ENCODE measurements at regions not wholly inside any gene's neighbourhood (a gene's known extent, or its start where the extent isn't known, plus 50 kb on each side); places are given as distances from the start of the nearest gene placed in this dataset.
"Not testable (repeated sequence)": the region's sequence is repeated elsewhere in the genome, so short reads cannot be mapped to it uniquely, and the experiment has no call there.

DNA sequence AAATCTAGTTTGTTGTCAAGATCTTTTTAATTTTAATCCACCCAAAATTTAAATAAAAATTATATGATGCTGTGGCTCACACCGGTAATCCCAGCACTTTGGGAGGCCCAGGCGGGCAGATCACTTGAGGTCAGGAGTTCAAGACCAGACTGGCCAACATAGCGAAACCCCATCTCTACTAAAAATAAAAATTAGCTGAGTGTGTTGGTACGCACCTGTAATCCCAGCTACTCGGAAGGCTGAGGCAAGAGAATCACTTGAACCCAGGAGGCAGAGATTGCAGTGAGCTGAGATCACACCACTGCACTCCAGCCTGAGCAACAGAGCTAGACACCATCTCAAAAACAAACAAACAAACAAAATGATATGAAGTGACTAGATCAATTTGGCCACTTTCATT is 253.0 kb upstream of the MGMT start:
- not testable (repeated sequence) for DNase-seq

DNA sequence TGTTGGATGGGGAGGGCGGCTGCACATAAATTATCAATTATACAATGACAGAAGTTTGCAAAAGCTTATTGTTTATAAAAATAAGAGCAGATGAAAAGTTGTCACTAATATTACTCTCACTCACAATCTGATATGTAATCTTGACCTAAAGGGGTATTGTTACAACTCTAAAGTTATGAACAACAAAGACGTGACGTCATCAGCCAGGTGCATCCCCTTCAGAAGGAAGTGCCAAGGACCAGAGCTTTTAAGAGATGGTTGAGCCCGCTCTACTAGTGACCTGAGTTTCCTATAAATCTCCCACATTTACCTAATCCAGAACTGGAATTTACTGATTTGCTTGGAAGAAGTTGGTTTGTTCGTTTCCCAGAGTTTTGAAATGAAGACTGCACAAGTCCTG is 247.7 kb upstream of the MGMT start:
- DNase-seq: no peak

DNA sequence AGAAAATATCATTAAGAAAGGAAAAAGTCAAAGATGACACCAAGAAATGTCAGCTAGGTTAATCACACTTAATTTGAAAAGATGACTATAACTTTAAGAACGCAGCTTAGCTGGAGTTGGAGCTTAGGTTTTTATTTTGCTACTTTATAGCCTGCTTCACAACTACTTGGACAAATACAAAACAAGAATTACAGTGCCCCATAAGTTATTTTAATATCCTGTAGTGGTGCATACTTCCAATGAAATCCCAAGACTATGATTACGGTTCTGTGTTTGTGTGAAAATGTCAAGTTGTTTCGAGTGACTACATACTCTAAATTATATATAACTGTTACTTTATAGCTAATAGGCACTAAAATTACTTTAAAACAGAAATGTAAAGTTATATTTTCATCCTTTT is 244.6 kb upstream of the MGMT start:
- DNase-seq: no peak

DNA sequence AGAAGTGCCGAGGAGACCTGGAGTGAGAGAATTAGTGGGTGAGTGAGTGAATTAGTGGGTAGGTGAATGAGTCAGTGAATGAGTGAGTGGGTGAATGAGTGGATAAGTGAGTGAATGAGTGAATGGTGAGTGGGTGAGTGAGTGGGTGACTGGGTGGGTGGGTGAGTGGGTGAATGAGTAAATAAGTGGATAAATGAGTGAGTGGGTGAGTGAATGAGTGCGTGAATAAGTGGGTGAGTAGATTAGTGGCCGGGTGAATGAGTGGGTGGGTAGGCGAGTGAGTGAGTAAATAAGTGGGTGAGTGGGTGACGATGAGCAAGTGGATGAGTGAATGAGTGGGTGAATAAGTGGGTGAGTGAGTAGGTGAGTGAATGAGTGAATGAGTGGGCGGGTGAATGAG is 243.7 kb upstream of the MGMT start:
- no peak for DNase-seq

DNA sequence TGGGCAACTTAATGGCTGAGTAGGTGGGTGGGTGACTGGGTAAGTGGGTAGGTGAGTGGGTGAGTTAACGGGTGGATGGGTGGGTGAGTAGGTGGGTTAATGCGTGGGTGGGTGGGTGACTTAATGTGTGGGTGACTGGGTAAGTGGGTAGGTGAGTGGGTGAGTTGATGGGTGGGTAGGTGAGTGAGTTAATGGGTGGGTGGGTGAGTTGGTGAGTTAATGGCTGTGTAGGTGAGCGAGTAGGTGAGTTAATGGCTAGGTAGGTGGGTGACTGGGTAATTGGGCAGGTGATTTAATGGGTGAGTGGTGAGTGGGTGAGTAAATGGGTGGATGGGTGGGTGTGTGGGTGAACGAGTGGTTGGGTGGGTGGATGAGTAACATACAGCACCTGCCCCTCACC is 243.0 kb upstream of the MGMT start:
- no peak for DNase-seq

DNA sequence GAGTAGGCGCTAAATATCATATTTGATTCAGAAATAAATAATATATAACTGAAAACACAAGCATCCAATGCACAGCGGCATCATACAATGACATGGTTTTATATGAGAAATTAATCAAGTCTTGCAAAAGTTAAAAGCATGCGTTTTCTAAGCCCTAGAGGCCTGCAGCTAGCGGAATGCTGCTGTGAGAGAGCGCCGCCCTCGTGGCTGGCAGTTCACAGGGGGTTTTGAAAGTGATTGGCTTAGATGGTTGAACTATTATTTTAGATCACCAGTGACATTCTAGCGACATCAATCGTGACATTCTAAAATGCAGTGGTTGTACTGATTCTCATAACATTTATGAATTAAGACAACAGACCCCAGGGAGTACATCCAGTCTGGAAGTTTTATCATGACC is 235.2 kb upstream of the MGMT start:
- no peak for DNase-seq

DNA sequence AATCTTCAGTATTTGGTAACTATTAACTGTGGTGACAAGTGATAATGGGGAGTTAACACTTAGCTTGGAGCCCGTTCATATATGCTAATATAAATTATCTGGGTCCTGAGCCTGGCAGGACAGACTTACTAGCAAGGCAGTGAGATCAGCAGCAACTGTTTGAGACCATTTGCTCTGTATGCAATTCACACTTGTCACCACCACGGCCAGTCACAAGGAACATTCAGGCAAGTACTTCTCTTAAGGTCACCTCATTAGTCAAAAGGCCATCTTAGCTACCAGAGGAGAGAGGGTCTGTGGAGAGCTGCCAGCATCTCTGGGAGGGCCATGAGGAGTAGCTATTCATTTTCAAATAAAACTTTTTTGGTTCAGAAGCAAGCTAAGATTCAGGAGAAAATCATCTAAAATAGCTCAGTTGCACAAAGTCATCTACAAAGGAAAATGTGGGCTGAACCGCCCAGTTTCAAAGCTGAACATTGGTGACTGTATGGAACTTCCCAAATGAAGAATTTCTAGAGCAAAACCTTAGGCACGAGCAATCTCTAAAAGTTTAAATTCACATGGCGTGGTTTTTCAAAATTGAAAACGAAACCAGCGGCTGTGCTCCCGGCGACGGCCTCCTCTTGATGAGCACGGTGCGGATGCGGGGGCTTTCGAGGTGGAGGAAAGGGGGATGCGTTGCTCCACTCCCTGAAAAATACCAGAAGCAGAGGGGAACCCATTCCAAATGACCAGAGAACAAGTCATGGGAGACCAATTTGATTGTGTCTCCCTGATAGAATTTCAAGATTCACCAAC is 233.5 kb upstream of the MGMT start:
- DNase-seq: no peak

DNA sequence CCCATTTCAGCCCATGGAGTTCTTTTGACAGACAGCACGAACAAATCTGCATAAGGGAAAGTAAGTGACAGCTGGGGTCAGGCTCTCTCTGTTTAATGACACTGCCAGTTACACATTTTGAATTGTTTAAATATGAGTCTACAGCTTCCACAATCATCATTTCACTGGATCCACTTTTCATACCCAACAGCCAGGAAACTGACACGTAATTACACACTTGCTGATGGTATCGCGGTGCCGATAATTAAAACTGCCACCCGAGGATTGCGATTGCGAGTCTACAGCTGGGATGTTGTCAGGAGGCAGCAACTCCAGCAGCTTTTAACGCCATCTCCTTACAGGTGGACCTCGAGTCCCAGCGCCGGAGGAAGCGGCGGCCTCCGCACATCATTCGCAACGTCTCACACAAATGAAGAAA is 230.8 kb upstream of the MGMT start:
- DNase-seq: no peak

DNA sequence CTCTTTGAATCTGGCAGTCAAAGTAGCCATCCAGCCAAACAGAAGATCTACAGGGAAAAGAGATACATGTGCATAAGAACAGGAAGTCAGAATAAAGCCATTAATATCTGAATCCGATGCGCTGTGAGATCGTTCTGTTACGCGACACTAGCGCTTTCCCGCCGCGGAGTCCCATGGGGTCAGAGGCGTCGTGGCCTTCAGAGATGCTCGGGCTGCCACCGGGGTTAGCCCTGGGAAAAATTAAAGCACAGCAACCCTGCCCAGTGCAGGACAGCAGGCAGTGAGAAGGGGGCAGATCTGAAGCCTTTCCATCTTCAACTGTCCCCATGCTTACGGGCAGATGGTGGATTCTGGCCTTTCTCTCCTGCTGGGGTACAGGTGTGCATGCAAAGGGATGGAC is 225.6 kb upstream of the MGMT start:
- no peak for DNase-seq

DNA sequence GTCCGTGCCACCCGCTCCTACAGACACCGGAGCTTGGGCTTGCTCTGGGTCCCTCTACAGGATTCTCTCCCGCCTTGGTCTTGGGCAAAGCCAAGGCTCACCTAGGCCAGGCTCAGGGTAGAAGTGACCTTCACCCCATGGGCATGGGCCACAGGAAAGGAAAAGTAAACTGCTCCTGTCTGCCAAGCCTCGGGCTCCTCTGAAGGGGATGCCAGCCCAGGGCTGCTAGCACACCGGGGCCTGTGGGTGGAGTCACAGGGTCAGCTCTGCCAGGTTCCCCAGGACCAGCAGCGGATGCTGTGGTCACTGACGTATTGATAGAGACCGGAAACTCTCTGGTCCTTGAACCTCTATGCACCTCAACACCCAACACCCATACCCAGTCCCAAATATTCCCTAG is 222.7 kb upstream of the MGMT start:
- DNase-seq: no peak

DNA sequence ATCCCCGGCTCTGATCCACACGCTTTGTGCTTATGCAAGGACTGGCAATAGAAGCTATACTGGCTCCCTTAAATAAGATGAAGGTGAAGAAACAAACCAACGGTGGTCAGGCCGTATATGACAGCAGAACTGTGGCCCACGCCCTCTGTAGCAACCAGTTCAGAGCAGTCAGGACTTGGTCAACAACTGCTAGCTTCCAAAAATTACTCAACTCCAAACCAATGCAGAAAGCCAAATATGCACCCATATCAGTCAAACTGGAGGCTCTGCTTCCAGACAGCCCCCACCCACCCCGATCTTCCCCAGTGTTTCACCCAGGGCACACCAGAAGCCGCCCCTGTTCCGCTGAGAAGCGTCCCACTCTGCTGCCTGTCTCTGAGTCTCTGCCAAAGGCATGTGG is 222.3 kb upstream of the MGMT start:
- no peak for DNase-seq

DNA sequence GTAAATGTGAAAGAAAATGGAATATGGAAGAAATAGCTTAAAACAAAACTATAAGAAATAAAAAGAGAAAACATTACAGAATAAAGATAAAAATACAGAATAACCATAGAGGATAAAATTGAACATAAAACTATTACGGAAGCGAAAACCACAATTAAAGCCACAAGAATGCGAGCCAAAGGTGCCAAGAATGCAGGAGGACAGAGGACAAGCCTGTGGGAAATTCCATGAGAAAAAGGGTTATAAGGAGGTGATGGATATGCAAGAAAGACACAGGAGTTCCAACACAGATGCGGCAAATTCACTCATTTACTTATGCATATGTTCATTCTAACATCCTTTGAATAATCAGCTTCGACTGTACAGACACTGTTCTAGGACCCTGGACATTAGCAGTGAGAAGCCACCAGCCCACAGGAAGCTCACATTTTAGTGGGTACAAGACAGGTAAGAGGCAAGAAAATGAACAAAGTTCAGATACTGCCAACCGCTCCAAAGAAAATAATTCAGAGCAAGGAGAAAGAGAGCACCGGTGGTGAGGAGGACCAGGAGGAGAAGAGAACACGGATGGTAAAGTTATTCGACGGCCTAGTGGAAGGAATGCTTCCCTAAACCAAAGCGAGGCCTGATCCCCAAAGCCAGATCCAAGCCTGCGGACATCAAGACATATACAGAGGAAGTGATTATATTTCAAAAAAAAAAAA is 213.7 kb upstream of the MGMT start:
- no peak for DNase-seq

DNA sequence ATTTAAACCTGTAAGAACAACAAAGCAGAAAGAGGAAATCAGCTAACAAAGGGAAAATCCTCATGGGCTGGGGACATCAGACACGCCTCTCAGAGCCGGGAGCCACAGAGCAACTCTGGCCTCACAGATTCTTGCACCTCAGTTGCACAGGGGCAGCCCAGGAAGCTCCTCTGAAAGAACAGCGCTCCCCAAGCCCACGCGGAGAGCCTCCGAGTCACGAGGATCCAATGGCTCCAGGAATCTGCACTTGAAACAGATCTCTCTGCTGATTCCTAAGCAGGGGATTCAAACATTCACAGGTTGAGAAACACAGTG is 213.2 kb upstream of the MGMT start:
- no peak for DNase-seq

DNA sequence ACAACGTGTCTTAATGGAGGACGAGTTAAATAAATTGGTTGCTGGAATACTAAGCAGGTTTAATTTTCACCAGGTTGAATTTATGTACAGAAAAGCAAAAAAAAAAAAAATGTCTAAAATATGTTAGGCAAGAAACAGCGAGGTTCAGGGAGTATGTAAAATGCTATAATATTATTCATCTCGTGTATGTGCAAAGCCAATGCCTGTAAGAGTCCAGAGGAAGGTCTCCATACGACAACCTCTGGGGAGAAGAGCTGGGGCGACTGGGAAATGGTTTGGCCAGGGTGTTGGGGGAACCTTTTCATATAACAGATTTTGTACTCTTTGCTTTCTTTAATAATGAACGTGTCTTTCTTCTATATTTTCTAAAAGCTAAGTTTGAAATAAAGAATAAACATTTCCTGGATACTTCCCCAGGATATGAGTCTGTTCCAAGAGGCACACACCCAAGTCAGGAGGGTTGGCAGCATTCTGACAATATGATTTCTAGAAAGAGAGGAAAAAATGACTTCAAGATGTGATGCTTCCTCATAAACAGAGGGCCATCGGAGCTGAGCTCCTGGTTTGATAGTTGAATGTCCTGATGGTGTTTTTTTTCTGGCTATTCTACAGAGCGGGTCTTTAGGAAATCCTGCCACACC is 208.6 kb upstream of the MGMT start:
- DNase-seq: no peak

DNA sequence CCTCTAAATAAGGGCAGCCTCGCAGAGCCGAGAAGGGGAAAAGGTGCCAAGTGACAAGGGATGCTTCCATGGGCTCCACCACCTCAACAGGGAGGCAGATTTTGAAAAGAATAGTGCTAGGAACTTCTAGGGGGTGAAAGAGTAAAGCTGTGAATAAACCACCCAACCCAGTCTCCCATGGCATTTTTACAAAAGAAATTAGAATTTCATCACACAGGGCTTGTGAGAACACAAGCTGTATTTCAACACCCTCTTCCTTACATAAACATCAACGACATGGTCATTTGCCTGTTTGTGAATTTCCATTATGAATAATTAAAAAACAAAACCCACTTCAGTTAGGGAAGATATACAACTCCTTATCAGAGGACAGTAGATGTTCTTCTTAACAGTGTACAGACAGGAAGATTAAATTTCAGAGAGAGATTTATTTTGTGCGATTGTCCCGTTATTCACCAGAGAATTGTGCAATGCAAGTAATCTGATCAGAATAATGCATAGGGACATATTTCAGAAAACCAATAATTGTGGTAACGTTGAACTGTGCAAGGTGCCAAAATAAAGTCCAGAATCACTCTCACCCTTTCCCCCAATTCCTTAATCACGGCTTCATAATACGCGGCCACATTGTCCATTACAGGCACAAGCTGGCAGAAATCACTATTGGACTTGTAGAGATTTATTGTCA is 207.8 kb upstream of the MGMT start:
- DNase-seq: no peak

DNA sequence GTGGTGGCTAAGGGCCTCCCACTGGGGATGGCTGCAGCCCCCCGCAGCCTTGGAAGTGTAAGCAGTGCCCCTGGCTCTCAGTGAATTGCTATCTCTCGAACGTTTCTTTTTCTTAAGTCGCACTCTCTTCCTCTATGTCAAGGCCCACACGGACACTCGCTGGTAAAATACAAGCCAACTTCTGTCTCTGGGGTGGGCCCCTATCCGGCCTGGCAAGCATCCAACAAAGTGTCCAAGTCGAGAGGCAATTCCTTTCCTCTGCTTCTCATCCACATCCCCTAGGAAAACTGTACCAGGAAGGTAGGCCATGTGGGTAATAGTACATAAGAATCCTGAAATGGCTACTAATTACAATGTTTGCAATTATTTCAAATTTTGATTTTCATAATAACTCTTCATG is 194.9 kb upstream of the MGMT start:
- no peak for DNase-seq

DNA sequence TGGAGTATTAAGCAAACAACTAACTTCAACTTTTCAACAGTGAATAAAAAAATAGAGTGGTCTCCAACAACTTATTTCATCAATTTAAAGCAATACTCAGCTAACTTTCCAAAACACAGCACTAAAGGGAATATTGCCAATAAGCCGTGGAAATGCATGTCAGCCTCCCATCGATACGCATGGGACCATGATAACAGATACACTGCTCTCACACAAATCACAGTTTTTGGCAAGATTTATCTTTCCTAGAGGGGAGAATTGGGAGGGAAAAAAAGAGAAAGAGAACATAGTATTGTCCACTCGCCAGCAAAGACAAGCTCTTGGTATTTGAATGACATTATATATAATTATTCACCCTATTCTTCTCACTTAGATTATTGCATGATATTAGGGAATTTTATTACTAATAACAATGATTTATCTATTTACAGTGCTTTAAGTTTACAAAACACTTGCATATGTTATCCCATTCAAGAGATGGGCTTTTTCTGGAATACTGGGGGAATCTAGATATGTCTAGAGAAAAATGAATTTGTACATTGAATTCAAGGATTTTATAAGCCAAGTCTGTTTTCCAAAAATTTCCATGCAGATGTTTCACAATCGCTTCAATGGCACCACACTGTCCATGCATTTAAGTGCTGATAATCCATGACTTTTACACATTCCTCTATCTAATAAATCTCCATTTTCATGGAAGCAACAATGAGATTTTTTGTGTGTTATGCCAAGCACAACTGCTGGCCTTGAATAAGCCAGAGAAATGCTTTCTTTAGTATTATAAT is 194.0 kb upstream of the MGMT start:
- DNase-seq: no peak

DNA sequence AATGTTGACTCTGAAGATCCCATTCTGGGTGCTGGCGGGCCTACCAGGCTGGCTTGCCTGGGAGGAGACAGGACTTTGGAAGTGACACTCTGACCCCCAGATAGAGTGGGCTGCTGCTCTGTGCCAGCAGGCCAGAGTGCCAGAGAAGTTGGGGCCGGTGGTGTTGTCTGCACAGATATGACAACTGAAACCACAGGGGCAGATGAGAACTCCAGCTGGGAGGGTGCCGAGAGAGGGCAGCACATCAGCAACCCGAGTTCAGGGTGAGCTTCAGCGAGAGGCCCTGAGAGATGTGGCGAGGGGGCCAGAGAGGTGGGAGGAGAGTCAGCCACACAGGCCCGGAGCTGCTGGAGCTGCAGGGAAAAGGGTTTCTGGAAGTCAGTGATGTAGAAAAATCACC is 193.2 kb upstream of the MGMT start:
- DNase-seq: no peak

DNA sequence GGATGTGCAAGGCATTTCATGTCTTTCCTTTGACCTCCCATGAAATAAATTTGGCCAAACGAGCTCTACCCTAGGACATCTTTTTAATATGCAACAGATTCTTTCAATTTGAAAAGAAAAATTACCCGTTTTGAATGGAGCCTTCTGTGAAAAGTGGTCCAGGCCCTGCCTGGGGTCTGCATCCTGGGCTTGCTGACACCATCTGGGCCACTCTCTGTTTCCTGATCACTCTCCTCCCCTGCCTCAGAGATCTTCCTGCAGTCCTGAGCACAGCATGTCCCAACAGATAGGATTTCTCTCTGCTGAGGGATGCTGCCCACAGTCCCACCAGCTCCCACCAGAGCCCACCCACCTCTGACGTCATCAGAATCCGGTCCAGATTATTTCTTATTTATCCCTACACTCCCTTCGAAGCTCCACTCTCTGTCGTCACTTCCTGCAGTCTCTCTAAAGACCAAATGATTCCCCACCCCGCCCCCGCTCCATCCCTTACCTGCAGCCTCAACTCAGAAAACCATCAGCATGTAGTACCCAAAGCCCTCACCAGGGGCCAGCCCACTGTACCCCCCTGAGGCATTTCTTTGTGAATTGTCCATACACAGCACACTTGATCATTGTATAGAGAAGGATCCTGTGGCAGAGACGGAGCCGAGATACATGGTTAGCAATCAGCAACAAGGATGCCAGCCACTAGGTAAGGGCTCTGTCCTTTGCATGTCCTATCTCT is 192.1 kb upstream of the MGMT start:
- DNase-seq: no peak

DNA sequence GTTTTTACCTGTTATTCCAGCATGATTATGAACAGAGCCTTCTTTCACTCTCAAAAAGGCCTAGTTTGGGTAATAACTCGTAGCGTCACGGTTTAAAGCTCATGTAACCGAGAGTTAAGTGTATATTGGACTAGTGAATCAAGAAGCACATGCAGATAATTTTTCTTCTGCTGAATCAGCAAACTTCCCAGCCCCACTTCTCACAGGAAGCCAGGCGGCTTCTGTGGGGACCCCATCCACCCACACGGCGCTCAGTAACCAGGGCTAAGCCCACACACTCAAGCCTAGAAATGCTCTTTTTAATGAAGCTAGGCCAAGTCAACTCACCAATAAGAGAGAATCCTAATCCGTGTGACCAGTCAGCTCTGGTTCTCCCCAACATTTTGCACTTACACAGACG is 191.2 kb upstream of the MGMT start:
- no peak for DNase-seq

DNA sequence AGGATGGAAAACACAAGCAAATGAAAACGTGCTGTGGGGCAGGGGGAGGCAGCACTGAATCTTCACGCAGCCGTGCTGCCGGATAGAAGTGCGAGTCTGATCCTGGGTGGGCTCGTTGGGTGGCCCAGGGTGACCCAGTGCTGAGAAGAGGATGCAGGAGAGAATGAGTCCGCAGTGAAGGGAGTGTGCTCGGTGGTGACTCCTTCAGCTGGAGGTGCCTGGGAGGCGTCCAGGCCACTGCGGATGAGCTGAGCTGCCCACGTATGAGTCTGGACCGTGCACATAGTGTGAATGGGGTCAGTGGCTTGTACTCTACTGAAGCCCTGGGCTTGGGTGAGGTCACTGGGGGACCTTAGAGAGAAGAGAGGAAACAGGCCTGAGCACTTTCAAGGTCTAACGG is 190.0 kb upstream of the MGMT start:
- no peak for DNase-seq

DNA sequence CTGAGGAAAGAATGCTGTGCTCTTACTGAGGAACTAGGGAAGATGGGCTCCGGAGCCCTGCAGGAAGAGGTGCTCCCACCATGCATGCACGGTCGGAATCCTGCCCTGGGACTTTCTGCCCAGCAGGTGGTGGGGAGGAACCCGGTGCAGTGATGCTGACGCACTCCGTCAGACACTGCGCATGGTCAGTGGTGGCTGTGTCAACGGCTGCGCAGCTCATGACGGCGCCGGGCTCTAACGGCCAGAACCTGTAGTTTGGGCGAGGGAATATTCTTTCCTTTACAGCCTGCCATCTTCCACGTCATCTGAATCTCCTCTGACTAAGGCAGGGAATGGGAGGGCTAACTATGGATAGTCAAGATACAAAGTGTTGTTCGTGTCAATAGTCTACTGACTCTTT is 189.2 kb upstream of the MGMT start:
- no peak for DNase-seq
